HG03442 (cell line): ENCODE measurements at regions not wholly inside any gene's neighbourhood (a gene's known extent, or its start where the extent isn't known, plus 50 kb on each side); places are given as distances from the start of the nearest gene placed in this dataset.

Experiments used
- ATAC-seq: cut with Tn5 transposase; IDR thresholded peaks from one replicate; pipeline ENCODE4 v1.9.1; 2021; ENCODE audit warnings: mild to moderate bottlenecking, moderate library complexity; ENCODE audit not compliant: unreplicated experiment

DNA sequence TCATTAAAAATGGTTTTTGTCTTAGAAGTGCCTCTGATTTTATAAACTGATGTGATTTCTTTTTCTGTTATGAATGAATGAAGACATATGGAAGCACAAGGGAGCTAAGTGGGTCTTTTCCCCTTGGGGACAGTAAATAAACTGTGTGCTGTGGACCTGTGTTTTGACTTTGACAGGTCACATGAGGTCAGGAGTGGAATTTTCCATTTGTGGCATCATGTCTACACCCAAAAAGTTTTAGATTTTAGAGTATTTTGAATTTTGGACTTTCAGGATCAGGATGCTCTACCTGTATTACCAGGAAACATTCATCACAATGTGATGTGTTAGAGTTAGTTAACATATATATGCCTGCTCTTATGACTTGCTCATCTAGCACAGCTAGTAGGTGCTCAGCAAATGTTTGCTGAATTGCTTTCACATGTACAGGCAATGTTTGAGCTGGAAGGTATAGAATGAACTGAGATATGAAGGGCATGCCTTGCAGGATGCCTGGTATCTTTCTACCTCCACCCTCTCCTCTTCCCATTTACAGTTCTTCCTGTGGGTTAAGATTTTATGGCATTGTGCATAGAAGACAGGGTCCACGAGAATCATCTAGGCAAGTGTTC, 73.2 kb upstream of the NR3C1 start:
- ATAC-seq = no peak

DNA sequence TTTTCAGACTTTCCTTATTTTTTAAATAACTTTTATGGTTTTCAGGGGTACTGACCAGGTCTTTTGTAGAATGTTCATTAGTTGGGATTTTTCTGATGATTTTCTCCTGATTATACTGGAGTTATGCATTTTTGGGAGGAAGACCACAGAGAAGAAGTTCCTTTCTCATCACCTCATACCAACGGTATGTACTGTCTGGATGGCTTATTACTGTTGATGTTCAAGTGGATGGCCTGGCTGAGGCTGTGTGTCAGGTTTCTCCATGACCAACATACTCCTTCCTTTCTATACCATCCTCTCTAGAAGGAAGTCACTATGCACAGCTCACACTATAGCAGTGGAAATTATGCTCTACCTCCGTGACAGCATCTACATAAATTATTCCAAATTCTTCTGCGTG, 71.1 kb upstream of the NR3C1 start:
- ATAC-seq = no peak

DNA sequence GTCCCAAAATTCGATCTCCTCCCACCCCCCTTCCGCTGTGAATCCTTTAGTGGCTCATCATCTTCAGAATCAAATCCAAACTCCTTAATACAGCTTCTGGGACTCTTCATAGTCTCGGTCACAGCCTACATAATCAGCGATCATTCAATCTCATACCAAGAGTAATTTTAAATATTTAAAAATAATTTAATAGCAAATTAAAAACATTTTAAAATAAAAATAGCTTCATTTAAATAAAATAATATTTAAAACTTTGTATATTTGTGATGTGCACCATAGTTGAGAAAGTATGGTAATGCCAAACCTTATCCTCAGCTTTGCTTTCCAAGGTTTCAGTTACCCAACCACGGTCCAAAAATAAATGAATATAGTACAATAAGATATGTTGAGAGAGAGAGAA, 70.0 kb upstream of the NR3C1 start:
- ATAC-seq = no peak

DNA sequence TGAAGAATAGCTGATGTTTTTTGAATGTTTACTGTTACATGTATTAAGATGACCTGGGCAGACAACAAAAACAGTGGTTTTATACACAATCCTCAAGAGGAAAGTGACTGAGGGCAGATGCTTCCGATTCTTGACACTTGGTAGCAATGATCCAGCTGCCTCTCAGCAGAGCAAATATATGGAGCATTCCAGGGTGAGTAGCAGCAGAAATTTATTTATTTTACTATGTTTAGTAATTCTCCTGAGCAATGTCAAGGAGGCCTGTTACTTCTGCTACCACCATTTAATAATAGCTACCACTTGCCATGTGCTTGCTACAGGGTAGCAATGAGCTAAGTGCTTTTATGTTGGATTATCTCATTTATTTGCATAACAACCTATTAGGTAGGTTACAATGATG, 69.1 kb upstream of the NR3C1 start:
- no peak for ATAC-seq

DNA sequence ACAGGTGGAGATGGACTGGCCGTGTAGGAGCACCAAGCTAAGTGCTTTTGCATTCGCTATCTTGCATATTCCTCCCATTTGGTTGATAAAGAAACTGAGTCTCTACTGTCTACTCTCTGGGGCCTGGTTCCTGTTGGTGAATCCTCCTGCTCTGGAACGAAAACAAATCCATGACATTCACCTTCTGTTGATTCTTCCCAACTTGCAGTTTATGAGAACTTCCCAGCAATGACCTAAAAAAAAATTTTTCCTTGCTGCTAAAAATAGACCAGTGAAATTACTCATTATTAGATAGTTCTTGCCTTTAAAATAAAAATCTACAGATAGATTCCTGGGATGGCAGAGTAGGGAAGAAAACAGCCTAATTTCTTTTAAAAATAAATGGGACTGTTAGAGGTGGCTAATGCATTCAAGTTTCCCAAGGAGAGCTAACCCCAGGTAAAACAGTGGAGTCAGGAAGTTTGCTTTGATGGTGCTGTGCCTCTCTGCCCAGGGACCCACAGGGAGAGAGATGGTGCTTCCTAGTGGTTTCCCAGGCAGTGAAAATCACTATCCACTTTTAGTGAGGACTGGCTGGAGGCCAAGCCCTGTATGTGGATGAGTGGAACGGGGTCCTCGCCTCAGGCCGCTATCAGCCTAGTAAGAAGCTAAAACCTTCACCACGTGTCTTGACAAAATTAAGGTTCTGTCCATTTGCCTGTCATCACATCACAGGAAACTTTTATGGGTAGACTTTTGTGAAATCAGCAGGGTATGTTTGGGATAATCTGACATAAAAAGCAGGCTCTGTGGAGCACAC, 68.4 kb upstream of the NR3C1 start:
- no peak for ATAC-seq

DNA sequence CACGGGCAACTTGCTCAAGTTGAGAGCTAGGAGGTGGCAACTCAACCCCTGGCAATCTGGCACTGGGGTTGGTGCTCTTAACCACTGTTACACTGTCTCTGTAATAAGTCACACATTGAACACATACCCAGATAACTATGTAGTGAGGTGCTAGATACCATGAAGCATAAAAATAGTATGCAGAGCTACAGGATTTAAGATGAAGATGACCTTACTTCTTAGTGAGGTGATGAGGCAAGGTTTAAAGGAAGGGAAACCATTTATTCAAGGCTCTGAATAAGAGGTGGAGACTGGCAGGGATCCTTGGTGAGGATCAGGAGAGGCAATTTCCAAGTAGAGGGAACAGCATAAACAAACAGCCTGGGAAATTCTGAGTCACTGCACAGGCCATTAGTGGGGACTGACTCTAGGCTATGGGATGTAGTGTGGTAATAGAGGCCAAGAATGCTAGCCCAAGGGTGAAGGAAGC, 67.6 kb upstream of the NR3C1 start:
- no peak for ATAC-seq

DNA sequence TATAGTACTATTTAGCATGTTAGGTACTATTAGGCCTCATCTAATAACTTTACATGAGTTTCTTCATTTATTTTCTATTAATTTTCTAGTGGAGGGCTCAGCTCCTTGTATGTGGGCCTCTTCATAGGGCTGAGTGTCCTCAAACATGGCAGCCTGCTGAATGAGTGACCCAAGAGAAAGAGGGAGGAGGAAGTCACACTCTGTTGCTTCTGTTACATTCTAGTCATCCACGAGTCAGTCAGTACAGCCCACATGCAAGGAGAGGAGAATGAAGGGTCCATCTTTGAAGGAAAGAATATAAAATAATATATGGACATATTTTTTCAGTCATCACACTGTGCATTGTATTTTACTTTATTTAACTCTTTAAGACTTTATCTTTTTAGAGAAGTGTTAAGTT, 66.6 kb upstream of the NR3C1 start:
- ATAC-seq = no peak

DNA sequence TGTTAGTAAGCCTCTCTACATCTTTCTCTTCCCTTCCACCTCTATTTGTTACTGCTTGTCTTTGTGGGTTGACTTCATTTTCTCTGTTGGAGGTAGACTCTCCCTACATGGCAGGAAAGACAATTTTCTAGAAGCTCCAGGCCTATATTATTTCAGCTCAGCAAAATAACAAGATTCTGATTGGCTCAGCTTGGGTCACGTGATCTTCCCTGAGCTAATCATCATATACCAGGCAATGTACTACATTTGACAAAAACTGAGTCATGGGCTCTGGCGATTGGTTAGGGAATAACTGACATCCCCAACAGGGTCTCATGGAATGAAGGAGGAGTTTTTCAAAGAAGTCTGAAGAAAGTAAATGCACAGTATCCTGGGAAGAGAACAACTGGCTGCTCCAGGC, 65.6 kb upstream of the NR3C1 start:
- ATAC-seq = no peak

DNA sequence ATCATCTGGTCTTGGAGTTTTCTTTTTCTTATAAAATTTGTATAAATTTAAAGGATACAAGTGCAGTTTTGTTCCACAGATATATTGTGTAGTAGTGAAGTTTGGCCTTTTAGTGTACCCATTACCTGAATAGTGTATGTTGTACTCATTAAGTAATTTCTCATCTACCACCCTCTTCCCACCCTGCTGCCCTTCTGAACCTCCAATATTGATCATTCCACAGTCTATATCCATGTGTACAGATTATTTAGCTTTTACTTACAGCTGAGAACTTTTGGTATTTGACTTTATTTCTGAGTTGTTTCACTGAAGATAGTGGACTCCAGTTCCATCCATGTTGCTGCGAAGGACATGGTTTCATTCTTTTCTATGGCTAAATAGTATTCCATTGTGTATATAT, 63.1 kb upstream of the NR3C1 start:
- no peak for ATAC-seq

DNA sequence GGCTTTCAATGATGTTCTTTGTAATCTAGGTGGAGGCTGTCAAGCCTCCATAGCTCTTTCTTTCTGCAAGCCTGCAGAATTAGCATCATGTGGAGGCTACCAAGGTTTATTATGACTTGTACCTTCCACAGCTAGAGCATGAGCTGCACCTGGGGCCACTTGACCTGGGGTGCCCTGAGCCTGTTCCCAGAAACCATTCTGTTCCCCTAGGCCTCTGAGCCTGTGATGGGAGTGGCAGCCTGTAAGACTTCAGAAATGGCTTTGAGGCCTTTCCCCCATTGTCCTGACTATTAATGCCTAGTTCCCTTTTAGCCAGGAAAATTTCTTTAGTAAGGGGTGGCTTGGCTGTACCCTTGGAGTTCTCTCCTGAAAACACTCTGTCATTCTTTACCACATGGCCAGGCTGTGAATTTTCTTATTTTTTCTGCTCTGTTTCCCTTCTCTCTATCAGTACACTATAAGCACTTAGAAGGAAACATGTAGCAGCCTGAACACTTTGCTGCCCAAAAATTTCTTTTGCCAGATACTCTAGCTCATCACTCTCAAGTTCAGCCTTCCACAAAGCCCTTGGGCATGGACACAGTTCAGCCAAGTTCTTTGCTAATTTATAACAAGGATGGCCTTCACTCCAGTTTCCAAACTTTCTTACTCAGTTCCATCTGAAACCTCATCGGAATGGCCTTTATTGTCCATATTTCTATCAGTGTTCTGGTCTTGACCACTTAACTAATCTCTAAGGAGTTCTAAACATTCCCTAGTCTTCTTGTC, 61.4 kb upstream of the NR3C1 start:
- no peak for ATAC-seq

DNA sequence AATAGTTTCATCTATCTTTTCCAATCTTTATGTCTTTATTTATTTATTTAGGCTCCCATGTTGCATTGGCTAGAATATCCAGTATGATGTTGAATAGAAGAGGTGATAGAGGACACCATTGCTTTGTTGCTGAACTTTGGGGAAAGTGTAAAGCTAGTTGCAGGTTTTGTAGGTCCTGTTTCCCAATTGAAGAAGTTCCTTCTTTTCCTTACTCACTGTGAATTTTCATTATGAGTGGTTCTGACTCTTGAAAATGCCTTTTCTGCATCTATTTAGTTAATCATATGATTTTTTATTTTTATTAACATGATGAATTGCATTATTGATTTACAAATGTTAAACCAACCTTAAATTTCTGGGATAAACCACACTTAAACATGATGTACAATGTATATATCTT, 58.9 kb upstream of the NR3C1 start:
- ATAC-seq = no peak

DNA sequence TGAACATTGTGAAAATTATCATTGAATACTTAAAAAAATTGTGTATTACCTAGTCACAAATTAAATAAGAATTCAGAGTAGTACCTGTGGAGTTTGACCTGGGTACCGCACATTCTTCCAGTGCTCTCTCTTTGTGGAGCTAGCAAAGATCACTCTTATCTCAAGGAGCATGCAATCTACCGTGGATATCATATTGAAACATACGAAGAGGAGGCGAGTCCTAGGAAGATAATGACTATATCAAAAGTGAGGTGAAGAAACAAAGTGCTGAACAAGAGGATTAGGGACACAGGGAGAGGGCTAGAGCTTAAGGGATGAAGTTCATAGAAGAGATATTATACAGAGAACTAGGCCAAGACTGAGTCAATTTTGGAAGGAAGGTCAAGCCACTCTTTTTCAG, 55.9 kb upstream of the NR3C1 start:
- ATAC-seq = no peak

DNA sequence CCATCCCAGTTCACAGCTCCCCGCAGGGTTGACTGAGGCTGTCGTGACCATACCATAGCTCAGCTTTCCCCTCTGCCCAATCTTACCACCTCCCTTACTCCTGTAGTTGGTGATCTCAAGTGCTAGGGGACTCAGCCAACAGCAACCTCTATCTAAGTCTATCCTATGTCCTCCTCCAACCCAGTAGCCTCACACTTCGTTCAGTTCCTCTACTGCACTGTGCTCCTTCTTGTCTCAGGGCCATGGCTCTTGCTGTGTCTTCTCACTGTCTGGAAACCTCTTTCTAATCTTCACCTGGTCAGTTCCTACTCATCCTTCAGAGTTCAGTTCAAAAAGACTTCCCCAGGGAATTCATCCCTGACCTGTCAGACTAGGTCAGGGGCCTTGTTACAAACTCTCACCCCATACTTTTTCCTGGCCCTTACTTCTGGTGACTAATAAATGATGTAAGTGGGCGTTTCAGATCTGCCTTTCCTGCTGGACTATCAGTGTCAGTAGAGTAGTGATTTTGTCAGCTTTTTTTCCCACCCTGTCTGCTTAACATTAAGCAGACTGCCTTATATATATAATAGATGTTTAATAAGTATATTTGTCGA, 53.6 kb upstream of the NR3C1 start:
- no peak for ATAC-seq

DNA sequence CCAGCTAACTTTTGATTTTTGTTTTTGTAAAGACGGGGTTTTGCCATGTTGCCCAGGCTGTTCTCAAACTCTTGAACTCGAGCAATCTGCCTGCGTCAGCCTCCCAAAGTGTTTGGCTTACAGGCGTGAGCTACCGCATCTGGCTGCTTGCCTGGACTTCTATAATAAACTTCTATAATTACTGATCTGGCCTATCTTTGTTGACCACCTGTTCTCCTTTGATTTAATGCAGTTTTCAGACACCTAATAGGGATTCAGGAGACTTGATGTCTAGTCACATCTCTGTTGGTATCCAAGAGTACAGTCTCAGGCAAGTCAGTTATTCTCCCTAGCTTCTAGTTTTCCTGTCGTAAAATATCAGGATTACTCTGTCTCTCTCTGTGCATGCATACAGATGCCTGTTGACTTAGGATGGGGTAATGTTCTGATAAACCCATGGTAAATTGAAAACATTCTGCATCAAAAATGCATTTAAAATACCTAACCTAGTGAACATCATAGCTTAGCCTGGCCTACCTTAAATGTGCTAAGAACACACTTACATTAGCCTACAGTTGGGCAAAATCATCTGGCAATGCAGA, 51.5 kb upstream of the NR3C1 start:
- no peak for ATAC-seq

DNA sequence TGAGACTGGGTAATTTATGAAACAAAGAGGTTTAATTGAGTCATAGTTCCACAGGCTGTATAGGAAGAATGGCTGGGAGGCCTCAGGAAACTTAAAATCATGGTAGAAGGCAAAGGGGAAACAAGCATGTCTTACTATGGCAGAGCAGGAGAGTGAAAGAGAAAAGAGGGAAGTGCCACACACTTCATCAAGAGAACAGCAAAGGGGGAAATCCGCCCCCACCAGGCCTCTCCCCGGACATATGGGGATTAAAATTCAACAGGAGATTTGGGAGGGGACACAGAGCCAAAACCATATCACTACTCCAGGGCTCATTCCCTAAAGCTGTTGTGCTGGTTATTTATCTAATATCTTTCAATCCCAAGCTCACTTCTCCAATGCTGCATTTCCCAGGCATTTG, 50.2 kb upstream of the NR3C1 start:
- no peak for ATAC-seq
